Stimulated activated CD4-positive, alpha-beta T cell treated with anti-CD3 and anti-CD28 coated beads, Interleukin-15, amount 100 ng/mL, for 48 hours (primary cell): ENCODE measurements at regions not wholly inside any gene's neighbourhood (a gene's known extent, or its start where the extent isn't known, plus 50 kb on each side); places are given as distances from the start of the nearest gene placed in this dataset.
"Not testable (repeated sequence)": the region's sequence is repeated elsewhere in the genome, so short reads cannot be mapped to it uniquely, and the experiment has no call there.

ENCODE experiments used
- DNase-seq, 2 donors: peaks; one replicate each; pipeline ENCODE4 v3.0.0-alpha.2; 2020; ENCODE audit warnings: low read depth in 2 of 2

DNA sequence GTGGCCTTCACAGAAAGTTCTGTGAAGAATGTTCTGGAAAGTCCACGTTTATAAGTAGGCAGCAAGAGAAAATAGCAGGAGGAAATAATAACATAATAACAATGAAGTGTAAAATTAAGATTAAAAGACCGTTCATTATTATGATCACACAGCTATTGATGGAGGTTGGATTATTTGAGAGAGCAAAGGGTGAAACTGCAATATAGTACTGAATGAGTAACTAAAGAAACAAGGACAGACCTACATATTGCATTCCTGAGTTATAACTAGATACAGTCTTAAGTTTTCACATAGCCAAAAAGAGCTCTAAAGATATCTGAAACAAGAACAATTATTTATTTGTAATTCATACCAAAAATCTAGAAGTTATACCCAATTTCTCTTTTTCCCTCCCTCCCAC lies 122.9 kb upstream of the TMEM164 start:
- no peak for DNase-seq

DNA sequence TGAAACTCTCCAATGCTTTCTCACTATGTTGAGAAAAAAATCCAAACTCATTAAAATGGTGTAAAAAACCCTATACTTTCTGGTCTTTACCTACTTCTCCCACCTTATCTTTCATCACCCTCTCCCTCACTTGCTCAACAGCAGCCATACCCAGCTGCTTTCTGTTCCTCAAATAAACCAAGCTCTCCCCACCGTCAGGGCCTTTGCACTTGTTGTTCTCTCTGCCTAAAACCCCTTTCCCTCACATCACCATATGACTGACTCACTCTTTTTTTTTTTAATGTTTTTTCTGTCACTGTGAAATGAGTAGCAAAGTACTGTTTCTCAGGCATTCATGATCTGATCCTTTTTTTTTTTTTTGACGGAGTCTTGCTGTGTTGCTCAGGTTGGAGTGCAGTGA lies 122.3 kb upstream of the TMEM164 start:
- no peak for DNase-seq

DNA sequence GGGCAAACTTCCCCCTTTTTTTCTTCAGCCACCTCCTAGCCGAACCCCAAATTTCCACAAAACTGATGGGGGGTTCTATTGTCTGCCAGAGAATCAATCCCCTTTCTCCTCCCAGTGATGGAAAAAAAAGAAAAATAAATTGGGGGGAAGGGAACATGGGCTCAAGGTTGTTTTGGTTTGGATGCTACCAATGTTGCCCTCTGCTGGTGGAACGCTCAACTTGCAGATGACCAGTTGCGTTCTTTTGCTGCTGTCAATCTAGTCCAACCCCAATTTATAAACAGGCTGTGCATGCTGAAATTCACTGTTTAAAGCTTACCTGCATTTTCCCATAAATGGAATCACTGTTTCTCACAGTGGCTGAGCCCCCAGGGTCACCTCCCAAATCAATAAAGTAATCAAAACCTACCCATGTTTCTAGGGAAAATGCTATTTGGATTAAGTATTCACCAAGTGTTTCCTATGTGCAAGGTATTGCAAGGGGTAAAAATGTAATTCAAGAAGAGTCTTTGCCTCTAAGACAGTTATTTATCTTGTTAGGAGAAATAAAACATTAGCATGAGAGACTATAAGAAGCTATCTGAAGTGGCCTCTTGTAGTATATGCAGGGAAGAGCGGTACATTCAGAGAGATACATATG lies 116.7 kb upstream of the TMEM164 start:
- DNase-seq = peak in 1 of 2 donors; percentile 13

DNA sequence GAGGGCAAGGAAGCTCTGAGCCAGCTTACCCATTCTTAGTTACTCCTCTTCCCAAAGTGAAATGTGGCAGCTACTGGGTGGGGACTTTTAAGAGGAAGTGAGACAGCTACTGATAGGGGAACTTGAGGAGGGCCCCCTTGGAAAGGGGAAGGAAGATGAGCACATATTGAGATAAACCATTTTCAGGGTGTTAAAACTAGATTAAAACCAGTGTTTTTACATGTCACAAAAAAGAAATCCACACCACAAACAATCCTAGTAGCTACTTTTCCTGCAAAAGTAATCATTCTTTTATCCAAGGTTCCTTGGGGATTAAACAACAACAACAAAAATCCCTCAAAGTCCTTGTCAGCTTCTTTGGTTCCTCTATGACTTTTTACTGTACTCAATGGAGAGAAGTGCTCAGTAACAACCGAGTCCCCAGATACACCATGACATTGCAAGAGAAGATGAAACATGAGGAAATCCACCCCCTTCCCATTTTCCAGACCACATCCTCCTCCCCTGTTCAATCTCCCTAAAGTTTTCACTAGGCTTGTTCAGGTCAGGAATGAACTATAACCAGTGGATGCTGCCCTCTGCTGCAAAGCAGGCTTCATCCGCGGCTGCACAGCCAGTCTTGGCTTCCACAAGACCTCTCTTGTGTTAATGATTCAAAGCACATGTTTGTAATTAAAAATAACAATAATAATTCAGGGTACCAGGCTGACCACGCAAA lies 113.5 kb upstream of the TMEM164 start:
- no peak for DNase-seq

DNA sequence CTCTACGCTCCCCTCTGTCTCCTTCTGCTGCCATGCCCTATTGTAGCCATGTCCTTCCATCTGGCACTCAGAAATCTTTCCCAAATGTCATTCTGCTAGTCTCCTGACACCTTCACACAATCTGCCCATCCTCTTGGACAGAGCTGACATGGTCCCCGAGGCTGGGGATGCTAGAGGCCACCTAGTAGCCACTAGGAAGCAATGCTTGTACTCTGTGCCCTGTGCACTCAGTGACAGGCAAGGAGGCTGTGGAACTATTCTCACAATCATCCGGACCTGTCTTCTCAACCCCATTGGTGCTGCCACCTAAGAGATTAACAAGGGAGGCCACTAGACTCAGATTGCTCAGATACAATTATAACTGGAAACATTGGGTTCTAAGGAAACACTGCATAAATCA lies 112.6 kb upstream of the TMEM164 start:
- DNase-seq = no peak

DNA sequence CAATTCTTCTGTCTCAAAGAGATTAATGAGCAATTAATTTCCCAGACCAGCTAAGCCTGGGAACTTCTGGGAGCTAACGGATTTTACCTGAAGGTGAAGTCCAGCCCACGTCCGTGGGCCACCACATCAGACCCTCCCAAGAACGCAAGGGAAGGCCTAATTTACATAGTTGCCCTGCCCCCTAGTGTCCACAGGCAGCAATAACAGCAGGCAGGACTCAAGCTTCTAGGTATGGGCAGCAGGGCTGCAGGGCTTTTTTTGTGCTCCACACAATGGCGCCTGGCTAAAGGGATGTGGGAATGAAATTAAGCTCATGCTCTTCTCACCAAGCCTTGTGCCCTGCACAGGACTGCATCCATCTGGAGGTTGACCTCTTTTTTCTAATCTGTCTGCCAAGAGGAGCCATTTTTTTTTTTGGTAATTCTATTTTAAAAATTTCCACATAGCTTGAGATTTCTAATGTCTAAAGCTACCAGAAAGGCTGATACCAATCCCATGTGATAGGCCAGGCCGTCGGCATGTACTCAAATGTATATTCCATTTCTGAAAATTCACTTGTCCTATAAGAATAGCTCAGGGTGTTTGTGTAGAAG lies 111.9 kb upstream of the TMEM164 start:
- DNase-seq = peak; percentile 1 to 35

DNA sequence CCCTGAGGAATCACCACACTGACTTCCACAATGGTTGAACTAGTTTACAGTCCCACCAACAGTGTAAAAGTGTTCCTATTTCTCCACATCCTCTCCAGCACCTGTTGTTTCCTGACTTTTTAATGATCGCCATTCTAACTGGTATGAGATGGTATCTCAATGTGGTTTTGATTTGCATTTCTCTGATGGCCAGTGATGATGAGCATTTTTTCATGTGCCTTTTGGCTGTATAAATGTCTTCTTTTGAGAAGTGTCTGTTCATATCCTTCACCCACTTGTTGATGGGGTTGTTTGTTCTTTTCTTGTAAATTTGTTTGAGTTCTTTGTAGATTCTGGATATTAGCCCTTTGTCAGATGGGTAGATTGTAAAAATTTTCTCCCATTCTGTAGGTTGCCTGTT lies 106.9 kb upstream of the TMEM164 start:
- not testable (repeated sequence) for DNase-seq

DNA sequence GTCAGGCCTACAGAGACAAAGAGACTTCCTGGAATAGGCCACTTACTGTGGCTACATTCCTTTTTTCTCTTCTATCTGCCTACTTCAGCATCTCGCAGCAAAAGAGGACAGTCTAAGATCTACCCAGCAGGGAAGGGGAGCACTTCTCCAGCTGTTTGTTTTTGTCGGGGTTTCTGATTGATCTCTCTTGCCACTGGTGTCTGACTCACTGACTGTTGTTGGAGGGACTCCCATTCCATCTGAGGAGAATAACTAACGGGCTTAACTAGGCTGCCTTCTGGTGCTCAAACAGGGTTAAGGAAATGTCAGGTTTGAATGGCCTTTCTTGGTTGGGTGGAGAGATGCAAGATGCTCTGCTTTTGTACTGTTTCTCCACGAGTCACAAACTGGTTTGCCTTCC lies 100.2 kb upstream of the TMEM164 start:
- no peak for DNase-seq

DNA sequence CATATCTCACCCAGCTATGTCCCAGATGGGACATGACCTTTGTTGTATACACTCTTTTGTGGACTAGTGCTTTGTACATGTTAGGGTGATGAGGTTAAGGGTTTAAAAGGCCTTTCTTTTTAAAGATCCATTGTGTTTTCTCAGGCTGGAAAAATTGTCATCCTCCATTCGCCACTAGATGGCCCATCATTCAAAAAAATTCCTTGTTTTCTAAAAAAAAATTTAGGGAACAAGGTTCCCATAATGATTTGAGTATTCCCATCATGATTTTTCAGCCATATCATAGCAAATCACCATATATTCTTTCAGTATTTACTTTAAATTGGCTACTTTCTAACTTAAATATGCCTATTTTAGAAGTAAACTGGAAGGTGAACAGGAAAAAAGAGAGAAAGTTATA lies 91.9 kb upstream of the TMEM164 start:
- no peak for DNase-seq

DNA sequence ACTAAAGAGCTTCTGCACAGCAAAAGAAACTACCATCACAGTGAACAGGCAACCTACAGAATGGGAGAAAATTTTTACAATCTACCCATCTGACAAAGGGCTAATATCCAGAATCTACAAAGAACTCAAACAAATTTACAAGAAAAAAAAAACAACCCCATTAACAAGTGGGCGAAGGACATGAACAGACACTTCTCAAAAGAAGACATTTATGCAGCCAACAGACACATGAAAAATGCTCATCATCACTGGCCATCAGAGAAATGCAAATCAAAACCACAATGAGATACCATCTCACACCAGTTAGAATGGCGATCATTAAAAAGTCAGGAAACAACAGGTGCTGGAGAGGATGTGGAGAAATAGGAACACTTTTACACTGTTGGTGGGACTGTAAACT lies 89.9 kb upstream of the TMEM164 start:
- not testable (repeated sequence) for DNase-seq

DNA sequence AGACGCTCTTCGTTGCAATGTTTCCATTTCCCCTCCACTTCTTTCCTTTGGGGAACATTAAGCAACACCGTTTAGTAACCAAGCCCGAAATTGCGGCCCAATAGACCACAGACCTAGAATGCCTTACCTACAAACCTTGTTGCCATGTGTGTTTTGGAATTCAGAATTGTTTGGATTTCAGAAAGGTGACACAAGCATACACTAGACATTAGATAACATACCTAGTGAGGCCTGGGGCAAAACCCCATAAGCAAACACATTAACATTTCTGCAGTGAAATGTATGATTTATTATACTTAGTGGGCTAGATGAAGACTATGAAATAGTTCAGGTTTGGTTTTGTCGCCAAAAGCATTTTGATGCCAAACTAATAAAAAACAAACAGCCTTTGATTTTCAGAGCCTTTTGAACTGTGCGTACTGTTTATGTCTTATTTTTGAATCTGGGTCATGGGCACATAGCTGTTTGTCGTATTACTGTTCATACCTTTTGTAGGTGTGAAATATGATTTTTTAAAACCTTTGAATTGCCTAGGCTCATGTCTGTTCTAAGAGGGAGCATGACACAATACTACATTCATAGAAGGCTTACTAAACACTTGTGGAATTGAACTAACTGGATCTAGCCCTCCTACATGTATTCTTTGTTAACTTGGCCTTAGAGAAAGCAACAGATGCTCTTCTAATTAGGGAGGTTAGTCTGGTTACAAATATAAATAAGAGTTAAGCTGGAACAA lies 88.6 kb upstream of the TMEM164 start:
- no peak for DNase-seq

DNA sequence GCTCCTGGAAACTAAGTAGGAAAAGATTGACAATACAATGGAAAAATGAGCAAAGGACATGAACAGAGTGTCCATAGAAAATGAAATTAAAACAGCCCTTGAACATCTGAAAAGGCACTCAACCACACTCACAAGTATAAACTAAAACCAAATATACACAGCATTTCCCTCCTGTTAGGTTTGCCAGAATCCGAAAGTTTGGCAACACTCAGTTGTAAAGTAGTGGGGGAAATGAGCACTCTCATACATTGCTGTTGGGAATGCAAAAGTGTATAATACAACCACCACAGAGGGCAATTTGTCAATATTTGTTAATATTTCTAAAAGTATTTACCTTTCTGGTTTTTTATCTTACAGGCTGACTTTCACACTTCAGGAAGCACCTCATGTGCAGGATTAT lies 84.2 kb upstream of the TMEM164 start:
- no peak for DNase-seq

DNA sequence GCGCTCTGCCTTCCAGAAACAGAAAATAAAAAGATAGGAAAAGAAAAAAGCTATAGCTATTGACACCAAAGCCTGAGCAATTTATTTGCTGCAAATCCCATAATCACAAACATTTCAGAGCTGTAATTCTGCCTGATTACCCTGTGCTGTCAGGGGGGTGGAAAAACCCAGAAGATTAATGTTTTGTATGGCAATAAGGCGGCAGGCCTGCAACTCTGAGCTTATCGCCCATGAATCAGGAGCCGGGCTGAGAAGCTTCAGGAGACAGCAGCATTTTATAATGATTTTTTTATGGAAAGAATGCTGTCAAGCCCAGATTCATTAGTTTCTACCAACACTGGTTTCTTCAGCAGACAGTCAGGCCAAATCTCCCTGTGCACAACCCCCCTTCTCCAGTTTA lies 82.6 kb upstream of the TMEM164 start:
- DNase-seq = no peak

DNA sequence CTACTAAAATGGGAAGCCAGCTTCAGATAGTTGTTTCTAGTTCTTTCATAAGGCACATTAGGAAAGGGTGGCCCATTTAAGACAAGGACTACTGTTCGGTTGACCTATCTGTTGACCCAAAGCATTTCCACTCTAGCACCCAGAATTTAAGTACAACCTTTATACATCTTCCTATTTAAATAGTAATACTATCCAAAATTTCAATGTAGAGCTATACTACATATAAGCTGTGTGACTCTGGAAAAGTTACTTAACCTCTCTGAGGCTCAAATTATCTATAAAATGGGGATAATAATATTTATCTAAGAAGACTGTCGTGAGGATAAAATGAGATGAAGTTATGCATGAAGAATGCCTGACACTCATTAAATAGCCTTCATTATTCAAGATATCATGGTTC lies 82.0 kb upstream of the TMEM164 start:
- no peak for DNase-seq

DNA sequence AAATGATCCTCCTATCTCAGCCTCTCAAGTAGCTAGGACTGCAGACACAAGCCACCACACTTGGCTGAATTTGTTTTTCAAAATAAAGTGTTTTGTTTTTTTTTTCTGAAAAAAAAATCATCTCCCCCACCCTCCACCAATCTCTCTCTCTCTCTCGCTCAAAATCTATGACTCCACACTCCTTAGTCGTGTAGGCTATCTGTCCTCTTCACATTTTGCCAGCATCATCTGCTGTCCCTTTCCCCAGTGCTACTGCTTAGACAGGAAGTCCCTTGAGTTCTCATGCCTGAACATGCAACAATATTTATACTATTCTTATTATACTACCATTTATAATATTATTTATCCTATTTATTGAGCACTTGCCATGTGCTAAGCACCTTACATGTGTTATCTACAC lies 80.7 kb upstream of the TMEM164 start:
- no peak for DNase-seq

DNA sequence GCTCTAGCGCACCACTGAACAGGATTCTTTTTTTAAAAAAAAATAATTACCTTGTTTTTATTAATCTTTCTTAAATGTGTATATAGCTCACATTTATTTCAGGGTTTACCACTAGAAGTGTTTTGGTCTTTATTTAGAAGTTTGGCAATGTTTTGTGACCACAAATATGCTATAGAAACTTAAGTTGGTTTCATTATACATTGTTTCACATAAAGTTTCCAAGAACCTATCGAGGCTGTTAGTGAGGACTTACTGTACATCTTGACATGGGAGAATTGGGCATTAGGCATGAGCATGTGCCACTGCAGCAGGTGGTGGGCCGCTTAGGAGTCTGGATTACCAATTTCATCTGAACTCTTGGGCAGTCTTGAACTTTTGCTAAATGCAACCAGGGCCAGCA lies 77.9 kb upstream of the TMEM164 start:
- not testable (repeated sequence) for DNase-seq

DNA sequence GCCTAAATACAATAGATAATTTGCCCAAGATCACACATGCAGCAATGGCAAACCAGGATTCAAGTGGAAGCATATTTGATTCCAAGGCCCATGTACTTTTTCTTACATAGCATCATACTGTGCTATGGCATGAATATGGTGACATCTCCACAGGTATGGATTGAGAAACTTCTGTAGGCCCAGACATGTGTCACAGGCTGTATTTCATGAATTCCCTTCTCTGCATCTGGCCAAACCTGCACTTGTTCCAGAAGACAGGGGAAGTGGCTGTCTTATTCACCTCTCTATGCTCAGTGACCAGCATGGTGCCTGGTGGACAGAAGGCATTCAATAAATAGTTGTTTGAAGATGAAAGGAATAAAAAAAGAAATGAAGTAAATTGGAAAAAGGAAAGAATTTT lies 77.3 kb upstream of the TMEM164 start:
- no peak for DNase-seq

DNA sequence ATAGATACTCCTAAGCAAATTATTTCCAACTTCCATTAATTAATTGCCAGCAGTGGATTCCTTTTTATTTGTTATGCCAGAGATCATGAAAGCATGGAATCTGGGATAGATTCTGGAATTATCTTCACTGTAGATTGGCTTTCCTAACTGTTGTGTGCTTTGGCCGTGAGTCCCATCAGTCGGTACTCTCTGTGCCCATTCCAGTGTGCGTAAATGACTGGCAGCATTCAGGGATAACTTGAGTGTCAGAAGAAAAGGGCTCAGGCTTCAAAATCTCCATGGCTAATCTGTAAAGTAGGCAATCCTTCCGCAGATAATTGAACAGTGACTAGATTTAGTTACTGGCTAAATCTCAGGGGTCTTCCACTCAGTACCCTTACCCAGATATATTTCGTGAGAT lies 76.8 kb upstream of the TMEM164 start:
- no peak for DNase-seq

DNA sequence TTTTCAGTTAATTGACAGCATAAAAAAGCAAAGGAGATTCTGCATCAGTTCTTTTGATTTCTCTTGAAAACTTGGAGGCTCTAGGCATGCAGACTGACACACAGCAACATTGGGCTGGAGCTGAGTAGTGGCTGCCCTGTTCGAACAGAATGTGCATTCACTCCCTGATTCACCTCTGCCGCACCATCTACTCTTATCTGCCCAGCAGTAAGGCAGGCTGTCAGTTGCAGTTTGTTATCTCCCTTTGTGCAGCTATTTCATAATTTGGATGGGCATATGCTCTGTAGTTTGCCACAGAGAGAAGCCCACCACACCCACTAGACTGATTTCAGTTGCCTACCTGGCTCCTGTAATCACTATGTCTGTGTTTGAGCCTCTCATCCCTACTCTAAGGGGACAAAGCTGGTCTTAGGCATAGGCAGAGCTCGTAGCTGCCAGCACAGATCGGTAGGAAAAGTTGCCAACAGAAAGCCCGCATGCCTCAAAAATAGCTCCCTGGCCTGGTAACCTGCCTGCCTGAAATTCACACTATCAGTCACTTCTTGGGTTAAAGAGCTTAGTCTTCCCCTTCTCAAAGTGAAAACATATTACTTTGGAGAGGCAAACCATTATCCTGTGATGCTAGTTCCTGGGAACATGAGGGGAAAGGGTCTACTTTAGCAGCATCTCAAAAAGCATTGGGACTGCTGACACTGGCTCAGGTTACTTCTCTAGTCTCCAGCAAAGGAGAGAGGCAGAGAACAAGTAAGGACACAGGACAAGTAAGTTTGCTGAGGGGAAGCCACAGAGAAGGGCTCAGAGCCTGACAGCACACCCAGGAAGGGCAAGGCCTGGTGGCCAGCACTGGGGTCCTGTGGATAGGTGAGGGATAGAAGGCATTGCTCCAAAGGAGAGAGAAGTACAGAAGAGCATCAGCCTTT lies 75.9 kb upstream of the TMEM164 start:
- DNase-seq = no peak

DNA sequence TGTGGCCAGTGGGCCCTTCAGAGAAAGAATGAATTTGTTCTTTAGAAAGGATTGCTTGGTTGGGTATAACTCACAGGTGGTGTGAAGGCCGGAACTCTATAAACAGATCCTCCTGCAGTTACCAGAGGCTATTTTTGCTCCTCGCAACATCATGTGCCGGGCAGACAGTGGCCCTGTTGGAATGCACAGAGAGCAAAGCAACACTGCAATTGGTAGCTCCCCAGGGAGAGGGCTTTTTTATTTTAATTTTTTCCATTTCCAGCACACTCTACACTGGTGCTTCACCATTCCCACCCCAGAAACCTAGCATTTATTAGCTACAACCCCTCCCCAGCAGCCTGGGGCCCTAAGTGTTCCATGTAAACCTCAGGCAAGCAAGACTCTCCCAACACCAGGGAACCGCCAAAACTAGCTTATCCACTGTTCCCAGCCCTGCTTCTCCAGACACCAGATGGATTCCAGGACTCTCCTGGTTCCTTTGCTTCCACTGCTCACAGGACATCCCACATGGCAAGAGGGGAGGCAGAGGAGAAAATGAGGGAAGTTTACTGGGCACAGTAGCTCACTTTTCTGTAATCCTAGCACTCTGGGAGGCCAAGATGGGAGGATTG lies 75.1 kb upstream of the TMEM164 start:
- DNase-seq = no peak
